HEK293T (cell line): ENCODE measurements at regions not wholly inside any gene's neighbourhood (a gene's known extent, or its start where the extent isn't known, plus 50 kb on each side); places are given as distances from the start of the nearest gene placed in this dataset.

Source experiments
- CTCF ChIA-PET: fragments of 350-600 bp; formaldehyde crosslinking; extraction: SDS; loops from one replicate; lab custom pipeline; 2021; ENCODE audit warnings: antibody characterized with exemption, inconsistent platforms; lab: Yijun Ruan, JAX
- POLR2A ChIA-PET: fragments of 350-600 bp; formaldehyde crosslinking; extraction: SDS; loops from one replicate; lab custom pipeline; 2020; ENCODE audit warnings: antibody characterized with exemption, inconsistent platforms; lab: Yijun Ruan, JAX
- DNase-seq: peaks from one replicate; pipeline ENCODE4 v3.0.0; 2012; ENCODE audit warnings: mixed read lengths; ENCODE audit errors: extremely low spot score
- ARNT ChIP-seq: fragments of 450-650 bp; IDR thresholded peaks from 2 replicates; pipeline ENCODE4 v1.6.1; 2017; ENCODE audit warnings: mild to moderate bottlenecking
- BHLHE40 ChIP-seq: fragments of 450-650 bp; IDR thresholded peaks from 2 replicates; pipeline ENCODE4 v1.6.1; 2016; ENCODE audit warnings: mild to moderate bottlenecking, moderate library complexity, borderline replicate concordance
- CTBP1 ChIP-seq: fragments of 450-650 bp; IDR thresholded peaks from 2 replicates; pipeline ENCODE4 v1.6.1; 2016; ENCODE audit warnings: borderline replicate concordance
- ELF4 ChIP-seq: fragments of 450-650 bp; IDR thresholded peaks from 2 replicates; pipeline ENCODE4 v1.6.1; 2017; ENCODE audit warnings: antibody characterized with exemption
- FOXA1 ChIP-seq: fragments of 450-650 bp; IDR thresholded peaks from 2 replicates; pipeline ENCODE4 v1.6.1; 2016; ENCODE audit warnings: mild to moderate bottlenecking
- FOXK2 ChIP-seq: fragments of 450-650 bp; IDR thresholded peaks from 2 replicates; pipeline ENCODE4 v1.6.1; 2016; ENCODE audit warnings: mild to moderate bottlenecking
- FOXM1 ChIP-seq: fragments of 450-650 bp; IDR thresholded peaks from 2 replicates; pipeline ENCODE4 v1.6.1; 2017; ENCODE audit warnings: mild to moderate bottlenecking, borderline replicate concordance
- HDGF ChIP-seq: fragments of 450-650 bp; IDR thresholded peaks from 2 replicates; pipeline ENCODE4 v1.6.1; 2017; ENCODE audit warnings: antibody characterized with exemption, borderline replicate concordance
- L3MBTL2 ChIP-seq: fragments of 450-650 bp; conservative IDR thresholded peaks from 2 replicates; pipeline ENCODE4 v1.6.1; 2016; ENCODE audit warnings: mild to moderate bottlenecking
- LEF1 ChIP-seq: fragments of 450-650 bp; IDR thresholded peaks from 2 replicates; pipeline ENCODE4 v1.6.1; 2017; ENCODE audit warnings: mild to moderate bottlenecking, borderline replicate concordance
- NFRKB ChIP-seq: fragments of 450-650 bp; IDR thresholded peaks from 2 replicates; pipeline ENCODE4 v1.6.1; 2016; ENCODE audit warnings: mild to moderate bottlenecking, moderate library complexity
- PKNOX1 ChIP-seq: fragments of 450-650 bp; IDR thresholded peaks from 2 replicates; pipeline ENCODE4 v1.6.1; 2016
- SP1 ChIP-seq: fragments of 450-650 bp; IDR thresholded peaks from 2 replicates; pipeline ENCODE4 v1.6.1; 2017
- SUZ12 ChIP-seq: fragments of 450-650 bp; IDR thresholded peaks from 2 replicates; pipeline ENCODE4 v1.6.1; 2016; ENCODE audit warnings: mild to moderate bottlenecking
- TARDBP ChIP-seq: fragments of 450-650 bp; IDR thresholded peaks from 2 replicates; pipeline ENCODE4 v1.6.1; 2016
- ZNF384 ChIP-seq: fragments of 450-650 bp; IDR thresholded peaks from 2 replicates; pipeline ENCODE4 v1.6.1; 2016

- ChIA-PET POLR2A (no interaction called here), CTCF (interaction anchor here (1.2 kb wide), 2 partner anchors 10 to 105 kb away, joined by 3 read pairs; no protein-coding TSS in a partner anchor)
- no peak for DNase-seq
These were observed 193.4 kb downstream of the CDC5L start for GRCh38 chr6:44580901-44581300.

DNA sequence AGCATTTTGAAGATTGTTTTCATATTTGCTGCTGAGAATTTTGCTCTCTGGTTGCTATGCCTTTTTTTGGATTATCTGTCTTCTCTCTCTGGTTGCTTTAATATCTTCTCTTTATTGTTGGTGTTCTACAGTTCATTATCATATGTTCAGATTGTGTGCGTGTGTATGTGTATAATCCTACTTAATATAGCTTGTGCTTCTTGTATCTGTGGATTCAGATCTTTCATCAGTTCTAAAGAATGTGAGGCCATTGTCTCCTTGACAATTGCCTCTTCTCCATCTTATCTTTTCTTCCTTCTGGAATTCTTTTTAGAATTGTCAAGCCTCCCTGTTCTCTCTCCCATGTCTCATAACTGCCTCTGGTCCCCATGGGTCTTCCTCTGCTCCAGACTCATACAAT is 195.4 kb downstream of the CDC5L start:
- CTCF ChIA-PET, result interaction anchor here (2.0 kb wide), 1 partner anchor 11 kb away, joined by 6 read pairs; no protein-coding TSS in a partner anchor
- TF ChIP-seq ARNT (no peak), PKNOX1 (no peak), HDGF (no peak), LEF1 (no peak), FOXM1 (no peak), FOXK2 (no peak), SP1 (no peak), SUZ12 (no peak)
- POLR2A ChIA-PET, result no interaction called here
- no peak for DNase-seq

More at GRCh38 chr6:44580901-44581300, 193.4 kb downstream of the CDC5L start:
- TF ChIP-seq SUZ12 (no peak), SP1 (no peak), ELF4 (no peak), ARNT (no peak), ZNF384 (no peak), TARDBP (no peak), FOXA1 (no peak), PKNOX1 (no peak)

DNA sequence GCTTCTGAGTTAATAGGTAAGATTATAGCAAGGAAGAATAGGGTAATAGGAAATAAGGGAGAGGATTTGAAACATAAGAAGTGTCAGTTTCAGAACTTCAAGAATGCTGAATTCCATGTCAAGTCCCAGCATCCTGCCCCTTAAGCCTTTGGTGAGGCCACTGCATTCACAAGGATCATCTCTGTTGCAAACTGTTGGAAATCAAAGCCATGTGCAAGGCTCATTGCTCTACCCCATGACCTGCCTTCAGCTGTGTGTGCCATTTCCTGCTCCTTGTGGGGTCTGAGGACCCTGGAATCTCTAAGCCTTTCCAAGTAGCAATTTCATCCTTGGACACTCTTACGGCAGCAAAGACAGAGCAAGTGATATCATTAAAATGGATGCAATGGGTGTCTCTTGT is 203.0 kb downstream of the CDC5L start:
- POLR2A ChIA-PET, result no interaction called here
- CTCF ChIA-PET, result interaction anchor here (0.6 to 1.0 kb wide), 3 partner anchors 10 to 417 kb away, joined by 3 to 4 read pairs (median 3); no protein-coding TSS in a partner anchor
- TF ChIP-seq ZNF384, result no peak
- TF ChIP-seq LEF1, result no peak
- TF ChIP-seq FOXK2, result no peak
- no peak for TF ChIP-seq L3MBTL2
- TF ChIP-seq PKNOX1, result no peak
- no peak for TF ChIP-seq FOXA1
- TF ChIP-seq HDGF, result no peak
- TF ChIP-seq TARDBP, result no peak
- TF ChIP-seq CTBP1, result no peak
- no peak for TF ChIP-seq BHLHE40
- no peak for TF ChIP-seq SP1
- DNase-seq, result no peak

DNA sequence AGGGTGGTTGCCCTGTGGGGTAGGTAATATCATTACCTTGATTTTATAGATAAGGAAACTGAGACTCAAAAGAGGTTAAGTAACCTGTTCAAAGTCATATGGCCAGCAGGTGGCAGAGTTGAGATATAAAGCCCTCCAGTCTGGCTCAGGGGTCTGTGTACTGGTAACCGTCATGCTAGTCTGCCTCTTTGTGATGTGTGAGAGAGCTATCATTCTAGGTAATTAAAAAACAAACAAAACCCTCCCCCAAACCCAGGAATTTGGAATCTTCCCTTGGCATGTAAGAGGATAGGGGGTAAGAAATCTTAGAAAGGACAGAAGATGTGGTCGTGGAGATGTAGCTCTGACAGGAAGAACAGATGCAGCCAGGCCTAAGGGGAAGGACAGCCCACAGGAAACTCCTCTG is 206.0 kb downstream of the CDC5L start:
- peak; percentile 68 for DNase-seq
- POLR2A ChIA-PET, result no interaction called here
- CTCF ChIA-PET, result interaction anchor here (0.5 to 3.1 kb wide), 10 partner anchors 10 to 606 kb away, joined by 3 to 17 read pairs (median 6); no protein-coding TSS in a partner anchor
- TF ChIP-seq BHLHE40 (no peak), HDGF (no peak), FOXM1 (no peak), SP1 (no peak), PKNOX1 (no peak), LEF1 (no peak), L3MBTL2 (no peak), NFRKB (no peak), CTBP1 (no peak), ZNF384 (no peak), ELF4 (no peak), FOXK2 (no peak), FOXA1 (no peak), TARDBP (no peak), SUZ12 (no peak), ARNT (no peak)

DNA sequence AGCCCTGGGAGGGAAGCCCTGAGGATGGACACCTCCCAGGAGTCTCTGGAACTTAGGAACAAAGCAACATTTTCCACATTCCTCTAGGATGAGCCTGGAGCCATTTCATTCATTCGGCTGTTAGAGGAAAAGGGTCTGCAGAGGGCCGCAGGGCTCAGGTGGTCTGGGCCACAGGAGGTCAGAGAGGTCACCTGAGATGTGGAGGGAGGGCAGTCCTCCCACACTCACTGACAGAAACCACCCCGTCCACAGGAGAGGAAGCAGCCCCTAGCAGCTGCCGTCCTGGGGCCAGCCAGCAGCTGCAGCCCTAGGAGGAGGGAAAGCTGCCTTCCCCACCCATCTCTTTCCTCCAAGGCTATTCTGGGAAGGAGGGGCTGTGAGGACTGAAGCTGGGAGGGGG is 207.0 kb downstream of the CDC5L start:
- no peak for DNase-seq
- CTCF ChIA-PET, result interaction anchor here (2.7 to 3.1 kb wide), 2 partner anchors 9 to 119 kb away, joined by 12 to 17 read pairs; no protein-coding TSS in a partner anchor
- TF ChIP-seq FOXA1 (no peak), PKNOX1 (no peak), ARNT (no peak), CTBP1 (no peak), HDGF (no peak), ELF4 (no peak), LEF1 (no peak)
- POLR2A ChIA-PET, result no interaction called here

DNA sequence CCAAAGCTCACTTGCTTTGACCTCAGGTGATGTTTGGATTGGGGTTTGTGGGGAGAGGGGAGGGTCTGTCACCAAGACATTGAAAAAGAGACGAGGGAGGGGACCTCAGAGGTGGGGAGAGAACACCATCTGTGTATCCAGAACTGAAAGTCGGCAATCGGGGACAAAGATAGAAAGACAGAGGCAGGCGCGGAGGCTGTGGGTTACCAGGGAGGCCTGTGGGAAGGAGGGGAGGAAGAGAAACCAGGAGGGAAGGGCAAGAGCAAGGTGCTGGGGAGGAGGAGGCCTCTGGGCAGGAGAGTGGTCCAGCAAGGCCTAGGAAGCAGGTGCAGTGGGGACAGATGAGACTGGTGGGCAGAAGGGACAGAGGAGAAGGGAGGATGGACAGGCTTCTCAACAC is 211.2 kb downstream of the CDC5L start:
- ChIA-PET CTCF (no interaction called here), POLR2A (no interaction called here)
- TF ChIP-seq CTBP1, result no peak
- no peak for TF ChIP-seq ARNT
- no peak for TF ChIP-seq FOXK2
- TF ChIP-seq PKNOX1, result no peak
- TF ChIP-seq LEF1, result no peak
- no peak for TF ChIP-seq FOXM1
- TF ChIP-seq BHLHE40, result no peak
- TF ChIP-seq HDGF, result no peak
- no peak for TF ChIP-seq L3MBTL2
- no peak for DNase-seq
